ENCODE measurements at regions not wholly inside any gene's neighbourhood (a gene's known extent, or its start where the extent isn't known, plus 50 kb on each side); places are given as distances from the start of the nearest gene placed in this dataset.

- TF ChIP-seq, protein P1, sequence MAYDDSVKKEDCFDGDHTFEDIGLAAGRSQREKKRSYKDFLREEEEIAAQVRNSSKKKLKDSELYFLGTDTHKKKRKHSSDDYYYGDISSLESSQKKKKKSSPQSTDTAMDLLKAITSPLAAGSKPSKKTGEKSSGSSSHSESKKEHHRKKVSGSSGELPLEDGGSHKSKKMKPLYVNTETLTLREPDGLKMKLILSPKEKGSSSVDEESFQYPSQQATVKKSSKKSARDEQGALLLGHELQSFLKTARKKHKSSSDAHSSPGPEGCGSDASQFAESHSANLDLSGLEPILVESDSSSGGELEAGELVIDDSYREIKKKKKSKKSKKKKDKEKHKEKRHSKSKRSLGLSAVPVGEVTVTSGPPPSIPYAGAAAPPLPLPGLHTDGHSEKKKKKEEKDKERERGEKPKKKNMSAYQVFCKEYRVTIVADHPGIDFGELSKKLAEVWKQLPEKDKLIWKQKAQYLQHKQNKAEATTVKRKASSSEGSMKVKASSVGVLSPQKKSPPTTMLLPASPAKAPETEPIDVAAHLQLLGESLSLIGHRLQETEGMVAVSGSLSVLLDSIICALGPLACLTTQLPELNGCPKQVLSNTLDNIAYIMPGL (CRISPR knock-in tag; IDR thresholded peaks at IDR 0.05) = no peak
- TF ChIP-seq MAX (CRISPR knock-in tag; IDR thresholded peaks at IDR 0.05) (no peak), ZNF138 (CRISPR knock-in tag; conservative IDR thresholded peaks at IDR 0.05) (no peak), CREB1 (CRISPR knock-in tag; IDR thresholded peaks at IDR 0.05) (no peak), SP1 (CRISPR knock-in tag; conservative IDR thresholded peaks at IDR 0.05) (no peak), ESRRA (CRISPR knock-in tag; IDR thresholded peaks at IDR 0.05; ENCODE audit: borderline replicate concordance) (no peak), ZNF232 (CRISPR knock-in tag; IDR thresholded peaks at IDR 0.05) (no peak), NFYB (CRISPR knock-in tag; conservative IDR thresholded peaks at IDR 0.05; ENCODE audit: low read depth) (no peak), USF2 (CRISPR knock-in tag; IDR thresholded peaks at IDR 0.05) (no peak), NR1H2 (CRISPR knock-in tag; IDR thresholded peaks at IDR 0.05) (no peak)
- TF ChIP-seq, protein P2, sequence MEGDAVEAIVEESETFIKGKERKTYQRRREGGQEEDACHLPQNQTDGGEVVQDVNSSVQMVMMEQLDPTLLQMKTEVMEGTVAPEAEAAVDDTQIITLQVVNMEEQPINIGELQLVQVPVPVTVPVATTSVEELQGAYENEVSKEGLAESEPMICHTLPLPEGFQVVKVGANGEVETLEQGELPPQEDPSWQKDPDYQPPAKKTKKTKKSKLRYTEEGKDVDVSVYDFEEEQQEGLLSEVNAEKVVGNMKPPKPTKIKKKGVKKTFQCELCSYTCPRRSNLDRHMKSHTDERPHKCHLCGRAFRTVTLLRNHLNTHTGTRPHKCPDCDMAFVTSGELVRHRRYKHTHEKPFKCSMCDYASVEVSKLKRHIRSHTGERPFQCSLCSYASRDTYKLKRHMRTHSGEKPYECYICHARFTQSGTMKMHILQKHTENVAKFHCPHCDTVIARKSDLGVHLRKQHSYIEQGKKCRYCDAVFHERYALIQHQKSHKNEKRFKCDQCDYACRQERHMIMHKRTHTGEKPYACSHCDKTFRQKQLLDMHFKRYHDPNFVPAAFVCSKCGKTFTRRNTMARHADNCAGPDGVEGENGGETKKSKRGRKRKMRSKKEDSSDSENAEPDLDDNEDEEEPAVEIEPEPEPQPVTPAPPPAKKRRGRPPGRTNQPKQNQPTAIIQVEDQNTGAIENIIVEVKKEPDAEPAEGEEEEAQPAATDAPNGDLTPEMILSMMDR (IDR thresholded peaks at IDR 0.05) = no peak
- TF ChIP-seq, protein P3, sequence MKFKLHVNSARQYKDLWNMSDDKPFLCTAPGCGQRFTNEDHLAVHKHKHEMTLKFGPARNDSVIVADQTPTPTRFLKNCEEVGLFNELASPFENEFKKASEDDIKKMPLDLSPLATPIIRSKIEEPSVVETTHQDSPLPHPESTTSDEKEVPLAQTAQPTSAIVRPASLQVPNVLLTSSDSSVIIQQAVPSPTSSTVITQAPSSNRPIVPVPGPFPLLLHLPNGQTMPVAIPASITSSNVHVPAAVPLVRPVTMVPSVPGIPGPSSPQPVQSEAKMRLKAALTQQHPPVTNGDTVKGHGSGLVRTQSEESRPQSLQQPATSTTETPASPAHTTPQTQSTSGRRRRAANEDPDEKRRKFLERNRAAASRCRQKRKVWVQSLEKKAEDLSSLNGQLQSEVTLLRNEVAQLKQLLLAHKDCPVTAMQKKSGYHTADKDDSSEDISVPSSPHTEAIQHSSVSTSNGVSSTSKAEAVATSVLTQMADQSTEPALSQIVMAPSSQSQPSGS (CRISPR knock-in tag; IDR thresholded peaks at IDR 0.05; ENCODE audit: borderline replicate concordance, low read depth) = no peak
- TF ChIP-seq, protein P4, sequence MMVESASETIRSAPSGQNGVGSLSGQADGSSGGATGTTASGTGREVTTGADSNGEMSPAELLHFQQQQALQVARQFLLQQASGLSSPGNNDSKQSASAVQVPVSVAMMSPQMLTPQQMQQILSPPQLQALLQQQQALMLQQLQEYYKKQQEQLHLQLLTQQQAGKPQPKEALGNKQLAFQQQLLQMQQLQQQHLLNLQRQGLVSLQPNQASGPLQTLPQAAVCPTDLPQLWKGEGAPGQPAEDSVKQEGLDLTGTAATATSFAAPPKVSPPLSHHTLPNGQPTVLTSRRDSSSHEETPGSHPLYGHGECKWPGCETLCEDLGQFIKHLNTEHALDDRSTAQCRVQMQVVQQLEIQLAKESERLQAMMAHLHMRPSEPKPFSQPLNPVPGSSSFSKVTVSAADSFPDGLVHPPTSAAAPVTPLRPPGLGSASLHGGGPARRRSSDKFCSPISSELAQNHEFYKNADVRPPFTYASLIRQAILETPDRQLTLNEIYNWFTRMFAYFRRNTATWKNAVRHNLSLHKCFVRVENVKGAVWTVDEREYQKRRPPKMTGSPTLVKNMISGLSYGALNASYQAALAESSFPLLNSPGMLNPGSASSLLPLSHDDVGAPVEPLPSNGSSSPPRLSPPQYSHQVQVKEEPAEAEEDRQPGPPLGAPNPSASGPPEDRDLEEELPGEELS (CRISPR knock-in tag; IDR thresholded peaks at IDR 0.05) = no peak
These were observed 222.3 kb upstream of the TMEM229A start for GRCh38 chr7:124255041-124255655.

Data from WTC11 (cell line).